SK-N-MC (cell line): ENCODE measurements at regions not wholly inside any gene's neighbourhood (a gene's known extent, or its start where the extent isn't known, plus 50 kb on each side); places are given as distances from the start of the nearest gene placed in this dataset.

Experiments used
- DNase-seq: peaks from one replicate; pipeline ENCODE4 v3.0.0-alpha.2; 2011; ENCODE audit warnings: low read depth, low spot score
- H3K27ac ChIP-seq: fragments of 200-600 bp; sonication (generic); 2 replicates; pipeline ENCODE4 v1.5.1; 2016; ENCODE audit warnings: mixed run types
- H3K36me3 ChIP-seq: fragments of 200-600 bp; sonication (generic); 2 replicates; pipeline ENCODE4 v1.6.1; 2017; ENCODE audit warnings: antibody characterized with exemption, low read length, mixed read lengths; ENCODE audit not compliant: insufficient read depth
- H3K4me3 ChIP-seq: fragments of 200-600 bp; sonication (generic); 2 replicates; pipeline ENCODE4 v1.5.1; 2016
- H3K9ac ChIP-seq: fragments of 200-600 bp; sonication (generic); 2 replicates; pipeline ENCODE4 v1.8.0; 2017; ENCODE audit warnings: mixed run types, mixed read lengths; ENCODE audit not compliant: insufficient read length
- H3K9me3 ChIP-seq: fragments of 200-600 bp; sonication (generic); 2 replicates; pipeline ENCODE4 v1.6.1; 2017; ENCODE audit warnings: low read depth, mild to moderate bottlenecking, antibody characterized with exemption, low read length, moderate library complexity, mixed read lengths
- EZH2 ChIP-seq: fragments of 200-600 bp; sonication (generic); IDR thresholded peaks from one replicate; pipeline ENCODE4 v1.6.1; 2017; ENCODE audit warnings: antibody characterized with exemption
- FOXP2 ChIP-seq: optimal IDR thresholded peaks from 2 replicates; pipeline ENCODE3; 2011; ENCODE audit warnings: mild to moderate bottlenecking, moderate library complexity; ENCODE audit not compliant: insufficient read depth; ENCODE audit errors: extremely low read length, control extremely low read depth
- POLR2AphosphoS5 ChIP-seq: IDR thresholded peaks from 2 replicates; pipeline ENCODE4 v1.6.1; 2012; ENCODE audit warnings: mild to moderate bottlenecking, low read depth, low read length, borderline replicate concordance

GRCh38 chr20:22453244-22454080, 130.9 kb downstream of the FOXA2 start:
- Histone ChIP-seq H3K9ac (no peak overlapping the region), H3K27ac (no peak overlapping the region), H3K36me3 (no peaks in the 10 kb centered on the region), H3K9me3 (no peaks in the 10 kb centered on the region), H3K4me3 (no peak overlapping the region)
- DNase-seq, result no peak
- TF ChIP-seq EZH2 (no peak), FOXP2 (no peak), POLR2AphosphoS5 (no peak)

GRCh38 chr20:22452442-22453011, 131.8 kb downstream of the FOXA2 start:
- Histone ChIP-seq H3K9me3 (no peaks in the 10 kb centered on the region), H3K4me3 (no peak overlapping the region), H3K9ac (no peak overlapping the region), H3K36me3 (no peaks in the 10 kb centered on the region), H3K27ac (no peak overlapping the region)
- DNase-seq, result no peak
- TF ChIP-seq FOXP2 (no peak), POLR2AphosphoS5 (no peak), EZH2 (no peak)

GRCh38 chr20:22450537-22450936, 133.8 kb downstream of the FOXA2 start:
- Histone ChIP-seq H3K36me3 (no peaks in the 10 kb centered on the region), H3K9ac (no peak overlapping the region), H3K27ac (no peak overlapping the region), H3K4me3 (no peak overlapping the region), H3K9me3 (no peaks in the 10 kb centered on the region)
- TF ChIP-seq POLR2AphosphoS5 (no peak), EZH2 (no peak), FOXP2 (no peak)
- no peak for DNase-seq

- H3K9ac ChIP-seq, result no peak overlapping the region
- H3K27ac ChIP-seq, result no peak overlapping the region
- no peaks in the 10 kb centered on the region for H3K36me3 ChIP-seq
- DNase-seq, result no peak
- H3K4me3 ChIP-seq, result no peak overlapping the region
- H3K9me3 ChIP-seq, result no peaks in the 10 kb centered on the region
- TF ChIP-seq FOXP2, result no peak
- no peak for TF ChIP-seq EZH2
- TF ChIP-seq POLR2AphosphoS5, result no peak
These were observed 135.0 kb downstream of the FOXA2 start for GRCh38 chr20:22449188-22449973.

GRCh38 chr20:22447447-22447778, 137.0 kb downstream of the FOXA2 start:
- Histone ChIP-seq H3K4me3 (no peak overlapping the region), H3K36me3 (no peaks in the 10 kb centered on the region), H3K9me3 (no peaks in the 10 kb centered on the region), H3K9ac (no peak overlapping the region), H3K27ac (no peak overlapping the region)
- no peak for DNase-seq
- TF ChIP-seq FOXP2 (no peak), EZH2 (no peak), POLR2AphosphoS5 (no peak)

- Histone ChIP-seq H3K9me3 (no peaks in the 10 kb centered on the region), H3K4me3 (no peak overlapping the region), H3K36me3 (no peaks in the 10 kb centered on the region), H3K27ac (no peak overlapping the region), H3K9ac (no peak overlapping the region)
- DNase-seq, result no peak
- TF ChIP-seq EZH2, result no peak
- no peak for TF ChIP-seq POLR2AphosphoS5
- TF ChIP-seq FOXP2, result no peak
These were observed 137.5 kb downstream of the FOXA2 start for GRCh38 chr20:22446613-22447446.

GRCh38 chr20:22442318-22442717, 142.1 kb downstream of the FOXA2 start:
- no peak overlapping the region for H3K27ac ChIP-seq

GRCh38 chr20:22438926-22439325, 145.4 kb downstream of the FOXA2 start:
- H3K36me3 ChIP-seq, result no peaks in the 10 kb centered on the region
- H3K9ac ChIP-seq, result no peak overlapping the region
- H3K27ac ChIP-seq, result no peak overlapping the region
- no peak for TF ChIP-seq EZH2
- no peak for TF ChIP-seq FOXP2
- TF ChIP-seq POLR2AphosphoS5, result no peak
- no peak overlapping the region for H3K4me3 ChIP-seq
- no peaks in the 10 kb centered on the region for H3K9me3 ChIP-seq
- DNase-seq, result no peak

More at GRCh38 chr20:22442318-22442717, 142.1 kb downstream of the FOXA2 start:
- Histone ChIP-seq H3K4me3 (no peak overlapping the region), H3K9me3 (no peaks in the 10 kb centered on the region), H3K36me3 (no peaks in the 10 kb centered on the region), H3K9ac (no peak overlapping the region)
- DNase-seq, result no peak
- TF ChIP-seq EZH2, result no peak
- TF ChIP-seq FOXP2, result no peak
- TF ChIP-seq POLR2AphosphoS5, result no peak

- Histone ChIP-seq H3K36me3 (no peaks in the 10 kb centered on the region), H3K4me3 (no peak overlapping the region), H3K9ac (no peak overlapping the region), H3K27ac (no peak overlapping the region), H3K9me3 (no peaks in the 10 kb centered on the region)
- DNase-seq, result no peak
- TF ChIP-seq POLR2AphosphoS5, result no peak
These were observed 146.0 kb downstream of the FOXA2 start for GRCh38 chr20:22438346-22438745.
